ENCODE measurements at regions not wholly inside any gene's neighbourhood (a gene's known extent, or its start where the extent isn't known, plus 50 kb on each side); places are given as distances from the start of the nearest gene placed in this dataset.
A peak's percentile ranks its signal among the peaks of the same experiment; 100 is the strongest.
"Not testable (repeated sequence)": the region's sequence is repeated elsewhere in the genome, so short reads cannot be mapped to it uniquely, and the experiment has no call there.

- DNase-seq = no peak
Observed at GRCh38 chr2:51846018-51846417, 814.1 kb upstream of the NRXN1 start.

- no peak for DNase-seq
Observed at GRCh38 chr2:51844596-51844995, 812.7 kb upstream of the NRXN1 start.

GRCh38 chr2:51829477-51829876 is 797.5 kb upstream of the NRXN1 start:
- DNase-seq = no peak

GRCh38 chr2:51825823-51826222 is 793.9 kb upstream of the NRXN1 start:
- DNase-seq = no peak

- no peak for DNase-seq
Observed at GRCh38 chr2:51813247-51813646, 781.3 kb upstream of the NRXN1 start.

- no peak for DNase-seq
Observed at GRCh38 chr2:51812138-51812866, 780.4 kb upstream of the NRXN1 start.

GRCh38 chr2:51810197-51810596 is 778.3 kb upstream of the NRXN1 start:
- no peak for DNase-seq

- no peak for DNase-seq
Observed at GRCh38 chr2:51807229-51807628, 775.3 kb upstream of the NRXN1 start.

- DNase-seq = no peak
Observed at GRCh38 chr2:51795248-51795888, 763.4 kb upstream of the NRXN1 start.

- DNase-seq = no peak
Observed at GRCh38 chr2:51791496-51791895, 759.6 kb upstream of the NRXN1 start.

- no peak for DNase-seq
Observed at GRCh38 chr2:51790854-51791253, 758.9 kb upstream of the NRXN1 start.

- DNase-seq = peak; percentile 16
Observed at GRCh38 chr2:51789918-51790317, 758.0 kb upstream of the NRXN1 start.

GRCh38 chr2:51782921-51783765 is 751.2 kb upstream of the NRXN1 start:
- peak; percentile 9 for DNase-seq

- DNase-seq = no peak
Observed at GRCh38 chr2:51781691-51782090, 749.8 kb upstream of the NRXN1 start.

- no peak for DNase-seq
Observed at GRCh38 chr2:51780353-51780752, 748.4 kb upstream of the NRXN1 start.

- DNase-seq = not testable (repeated sequence)
Observed at GRCh38 chr2:51779723-51780122, 747.8 kb upstream of the NRXN1 start.

- DNase-seq = no peak
Observed at GRCh38 chr2:51778806-51779205, 746.9 kb upstream of the NRXN1 start.

GRCh38 chr2:51774606-51775005 is 742.7 kb upstream of the NRXN1 start:
- DNase-seq = not testable (repeated sequence)

GRCh38 chr2:51760441-51760840 is 728.5 kb upstream of the NRXN1 start:
- DNase-seq = no peak

GRCh38 chr2:51758081-51758480 is 726.1 kb upstream of the NRXN1 start:
- no peak for DNase-seq

- DNase-seq = no peak
Observed at GRCh38 chr2:51734115-51734514, 702.2 kb upstream of the NRXN1 start.

GRCh38 chr2:51723691-51724090 is 691.8 kb upstream of the NRXN1 start:
- DNase-seq = no peak

GRCh38 chr2:51722311-51722710 is 690.4 kb upstream of the NRXN1 start:
- no peak for DNase-seq
